OCI-LY3 (cell line): ENCODE measurements at regions not wholly inside any gene's neighbourhood (a gene's known extent, or its start where the extent isn't known, plus 50 kb on each side); places are given as distances from the start of the nearest gene placed in this dataset.

Experiments
- EZH2phosphoT487 ChIP-seq: fragments of 200-600 bp; shearing (Covaris generic); IDR thresholded peaks from 2 replicates; pipeline ENCODE4 v1.6.1; 2018; ENCODE audit warnings: antibody characterized with exemption, mixed run types, low read depth
- TF ChIP-seq, protein P1 (sequence below): fragments of 200-600, 300-600 bp; sonication (generic); IDR thresholded peaks from 2 replicates; pipeline ENCODE4 v1.5.1; 2014; ENCODE audit warnings: antibody characterized with exemption, low read length, low read depth

DNA sequence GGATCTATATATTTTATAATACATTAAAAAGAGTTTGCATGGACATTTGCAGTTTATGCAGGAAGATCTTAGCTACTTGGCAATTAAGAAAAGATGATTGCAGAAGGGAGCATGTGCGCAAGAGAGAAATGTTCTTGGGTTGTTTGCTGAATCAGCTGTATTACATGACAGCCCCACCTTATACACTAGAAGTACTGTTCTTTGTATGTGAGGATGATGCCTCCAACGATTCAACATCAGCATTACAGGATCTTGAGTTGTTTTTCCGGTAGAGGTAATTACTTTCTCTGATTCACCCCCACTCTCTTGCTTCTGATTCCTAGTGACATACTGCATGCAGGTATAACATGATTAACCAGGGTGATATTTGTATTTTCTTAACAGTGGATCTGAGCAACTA, 140.8 kb downstream of the PCDH7 start:
- TF ChIP-seq, protein P1, sequence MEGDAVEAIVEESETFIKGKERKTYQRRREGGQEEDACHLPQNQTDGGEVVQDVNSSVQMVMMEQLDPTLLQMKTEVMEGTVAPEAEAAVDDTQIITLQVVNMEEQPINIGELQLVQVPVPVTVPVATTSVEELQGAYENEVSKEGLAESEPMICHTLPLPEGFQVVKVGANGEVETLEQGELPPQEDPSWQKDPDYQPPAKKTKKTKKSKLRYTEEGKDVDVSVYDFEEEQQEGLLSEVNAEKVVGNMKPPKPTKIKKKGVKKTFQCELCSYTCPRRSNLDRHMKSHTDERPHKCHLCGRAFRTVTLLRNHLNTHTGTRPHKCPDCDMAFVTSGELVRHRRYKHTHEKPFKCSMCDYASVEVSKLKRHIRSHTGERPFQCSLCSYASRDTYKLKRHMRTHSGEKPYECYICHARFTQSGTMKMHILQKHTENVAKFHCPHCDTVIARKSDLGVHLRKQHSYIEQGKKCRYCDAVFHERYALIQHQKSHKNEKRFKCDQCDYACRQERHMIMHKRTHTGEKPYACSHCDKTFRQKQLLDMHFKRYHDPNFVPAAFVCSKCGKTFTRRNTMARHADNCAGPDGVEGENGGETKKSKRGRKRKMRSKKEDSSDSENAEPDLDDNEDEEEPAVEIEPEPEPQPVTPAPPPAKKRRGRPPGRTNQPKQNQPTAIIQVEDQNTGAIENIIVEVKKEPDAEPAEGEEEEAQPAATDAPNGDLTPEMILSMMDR, result no peak
- TF ChIP-seq EZH2phosphoT487, result no peak
